GM23338 (cell line): ENCODE measurements at regions not wholly inside any gene's neighbourhood (a gene's known extent, or its start where the extent isn't known, plus 50 kb on each side); places are given as distances from the start of the nearest gene placed in this dataset.

Experiments used
- ATAC-seq: fragments of 200-7000 bp; cut with Tn5 transposase; 3 replicates; pipeline ENCODE4 v1.9.1; 2020
- DNase-seq: peaks from one replicate; pipeline ENCODE4 v3.0.0-alpha.2; 2015; ENCODE audit warnings: low spot score
- H2AFZ ChIP-seq: fragments of 200-600 bp; sonication (generic); 2 replicates; pipeline ENCODE4 v1.8.0; 2016; ENCODE audit warnings: antibody characterized with exemption, mild to moderate bottlenecking, moderate library complexity
- H3F3A ChIP-seq: fragments of 200-600 bp; sonication (generic); replicated peaks from 2 replicates; pipeline ENCODE4 v1.8.0; 2017; ENCODE audit warnings: antibody characterized with exemption, mixed run types, low read depth
- H3K27ac ChIP-seq: fragments of 200-600 bp; sonication (generic); 2 replicates; pipeline ENCODE4 v1.6.1; 2016; ENCODE audit warnings: low read depth
- H3K27me3 ChIP-seq: fragments of 200-600 bp; sonication (generic); 2 replicates; pipeline ENCODE4 v1.8.0; 2016; ENCODE audit warnings: mild to moderate bottlenecking, mixed run types, moderate library complexity; ENCODE audit not compliant: insufficient read depth
- H3K36me3 ChIP-seq: fragments of 200-600 bp; sonication (generic); 2 replicates; pipeline ENCODE4 v1.8.0; 2016; ENCODE audit warnings: mild to moderate bottlenecking; ENCODE audit not compliant: insufficient read depth
- H3K4me1 ChIP-seq: fragments of 200-600 bp; sonication (generic); 2 replicates; pipeline ENCODE4 v1.8.0; 2016; ENCODE audit warnings: mild to moderate bottlenecking, moderate library complexity; ENCODE audit not compliant: insufficient read depth
- H3K4me2 ChIP-seq: fragments of 200-600 bp; sonication (generic); 2 replicates; pipeline ENCODE4 v1.7.1; 2017; ENCODE audit warnings: mixed run types
- H3K4me3 ChIP-seq: fragments of 200-600 bp; sonication (generic); 2 replicates; pipeline ENCODE4 v1.6.1; 2016; ENCODE audit warnings: mixed run types
- H3K79me2 ChIP-seq: fragments of 200-600 bp; sonication (generic); replicated peaks from 2 replicates; pipeline ENCODE4 v1.8.0; 2017; ENCODE audit warnings: mild to moderate bottlenecking; ENCODE audit not compliant: insufficient read depth
- H3K9me2 ChIP-seq: fragments of 200-600 bp; sonication (generic); 2 replicates; pipeline ENCODE4 v1.8.0; 2017; ENCODE audit not compliant: insufficient read depth
- H4K20me1 ChIP-seq: fragments of 200-600 bp; sonication (generic); replicated peaks from 2 replicates; pipeline ENCODE4 v1.8.0; 2017; ENCODE audit warnings: mild to moderate bottlenecking; ENCODE audit not compliant: insufficient read depth
- H3K27ac Mint-ChIP-seq: 2 replicates; pipeline ENCODE4 v1.8.0; 2020; ENCODE audit warnings: inconsistent platforms, mild to moderate bottlenecking, moderate library complexity, mixed read lengths
- H3K27me3 Mint-ChIP-seq: 3 replicates; pipeline ENCODE4 v1.8.0; 2022; ENCODE audit warnings: low read depth, mild to moderate bottlenecking, moderate library complexity, mixed read lengths, inconsistent platforms; ENCODE audit not compliant: insufficient read depth, poor library complexity
- H3K36me3 Mint-ChIP-seq: 3 replicates; pipeline ENCODE4 v1.8.0; 2021; ENCODE audit warnings: low read depth, mild to moderate bottlenecking, inconsistent platforms, moderate library complexity, mixed read lengths
- H3K4me1 Mint-ChIP-seq: 3 replicates; pipeline ENCODE4 v1.8.0; 2020; ENCODE audit warnings: mild to moderate bottlenecking, inconsistent platforms, mixed read lengths
- H3K4me3 Mint-ChIP-seq: 3 replicates; pipeline ENCODE4 v1.8.0; 2021; ENCODE audit warnings: moderate library complexity, mild to moderate bottlenecking, inconsistent platforms, mixed read lengths
- H3K9me3 Mint-ChIP-seq: 3 replicates; pipeline ENCODE4 v1.8.0; 2020; ENCODE audit warnings: moderate library complexity, mild to moderate bottlenecking, inconsistent platforms, mixed read lengths
- CREB1 ChIP-seq: fragments of 250-450 bp; sonication (Bioruptor Pico); IDR thresholded peaks from 2 replicates; pipeline ENCODE4 v1.5.0; 2020; ENCODE audit warnings: low read depth, mild to moderate bottlenecking, moderate library complexity
- EZH2 ChIP-seq: fragments of 200-600 bp; sonication (generic); IDR thresholded peaks from one replicate; pipeline ENCODE4 v1.8.0; 2017; ENCODE audit warnings: antibody characterized with exemption, mild to moderate bottlenecking, low read depth; ENCODE audit not compliant: unreplicated experiment
- EZH2phosphoT487 ChIP-seq: fragments of 200-600 bp; sonication (generic); IDR thresholded peaks from one replicate; pipeline ENCODE4 v1.8.1; 2018; ENCODE audit warnings: antibody characterized with exemption; ENCODE audit not compliant: unreplicated experiment
- JUNB ChIP-seq: IDR thresholded peaks from one replicate; pipeline ENCODE4 v1.6.1; 2016; ENCODE audit warnings: antibody characterized with exemption; ENCODE audit not compliant: unreplicated experiment
- NANOG ChIP-seq: IDR thresholded peaks from 2 replicates; pipeline ENCODE4 v1.6.1; 2016; ENCODE audit warnings: antibody characterized with exemption, borderline replicate concordance
- STAT1 ChIP-seq: IDR thresholded peaks from one replicate; pipeline ENCODE4 v1.6.1; 2016; ENCODE audit warnings: antibody characterized with exemption; ENCODE audit not compliant: unreplicated experiment
- ZNF114 ChIP-seq: fragments of 250-450 bp; sonication (Bioruptor Pico); IDR thresholded peaks from 2 replicates; pipeline ENCODE4 v1.5.0; 2020; ENCODE audit warnings: mild to moderate bottlenecking, moderate library complexity
- ZNF331 ChIP-seq: fragments of 250-450 bp; sonication (Bioruptor Pico); IDR thresholded peaks from 2 replicates; pipeline ENCODE4 v1.5.0; 2020; ENCODE audit warnings: low read depth, mild to moderate bottlenecking, moderate library complexity
- TF ChIP-seq, protein P1 (sequence below): IDR thresholded peaks from one replicate; pipeline ENCODE4 v1.6.1; 2018; ENCODE audit warnings: antibody characterized with exemption; ENCODE audit not compliant: unreplicated experiment
- TF ChIP-seq, protein P2 (sequence below): IDR thresholded peaks from 2 replicates; pipeline ENCODE4 v1.6.1; 2016; ENCODE audit warnings: antibody characterized with exemption
- TF ChIP-seq, protein P3 (sequence below): fragments of 250-450 bp; sonication (Bioruptor Pico); IDR thresholded peaks from 2 replicates; pipeline ENCODE4 v1.5.0; 2020; ENCODE audit warnings: mild to moderate bottlenecking, moderate library complexity

DNA sequence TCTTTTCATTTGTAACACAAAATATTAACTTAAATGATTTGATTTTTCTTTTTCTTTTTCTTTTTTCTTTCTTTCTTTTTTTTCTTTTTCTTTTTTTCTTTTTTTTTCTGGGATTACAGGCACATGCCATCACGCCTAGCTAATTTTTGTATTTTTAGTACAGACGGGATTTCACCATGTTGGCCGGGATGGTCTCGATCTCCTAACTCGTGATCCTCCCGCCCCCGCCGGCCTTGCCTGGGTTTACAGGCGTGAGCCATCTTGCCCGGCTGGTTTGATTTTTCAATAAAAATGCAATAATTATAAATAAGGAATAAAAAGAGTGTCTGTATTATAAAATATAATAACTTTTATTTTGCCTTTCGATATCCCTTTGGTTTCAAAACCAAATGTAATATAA lies 146.7 kb upstream of the RGS18 start:
- H2AFZ ChIP-seq, result no peak overlapping the region
- no peak for DNase-seq
- H3K4me1 ChIP-seq, result no peaks in the 10 kb centered on the region
- H3K4me1 Mint-ChIP-seq, result no peaks in the 10 kb centered on the region
- no peaks in the 10 kb centered on the region for H3F3A ChIP-seq
- H3K27ac ChIP-seq, result no peak overlapping the region
- no peaks in the 10 kb centered on the region for H3K36me3 Mint-ChIP-seq
- H3K27me3 ChIP-seq, result no peaks in the 10 kb centered on the region
- TF ChIP-seq, protein P1, sequence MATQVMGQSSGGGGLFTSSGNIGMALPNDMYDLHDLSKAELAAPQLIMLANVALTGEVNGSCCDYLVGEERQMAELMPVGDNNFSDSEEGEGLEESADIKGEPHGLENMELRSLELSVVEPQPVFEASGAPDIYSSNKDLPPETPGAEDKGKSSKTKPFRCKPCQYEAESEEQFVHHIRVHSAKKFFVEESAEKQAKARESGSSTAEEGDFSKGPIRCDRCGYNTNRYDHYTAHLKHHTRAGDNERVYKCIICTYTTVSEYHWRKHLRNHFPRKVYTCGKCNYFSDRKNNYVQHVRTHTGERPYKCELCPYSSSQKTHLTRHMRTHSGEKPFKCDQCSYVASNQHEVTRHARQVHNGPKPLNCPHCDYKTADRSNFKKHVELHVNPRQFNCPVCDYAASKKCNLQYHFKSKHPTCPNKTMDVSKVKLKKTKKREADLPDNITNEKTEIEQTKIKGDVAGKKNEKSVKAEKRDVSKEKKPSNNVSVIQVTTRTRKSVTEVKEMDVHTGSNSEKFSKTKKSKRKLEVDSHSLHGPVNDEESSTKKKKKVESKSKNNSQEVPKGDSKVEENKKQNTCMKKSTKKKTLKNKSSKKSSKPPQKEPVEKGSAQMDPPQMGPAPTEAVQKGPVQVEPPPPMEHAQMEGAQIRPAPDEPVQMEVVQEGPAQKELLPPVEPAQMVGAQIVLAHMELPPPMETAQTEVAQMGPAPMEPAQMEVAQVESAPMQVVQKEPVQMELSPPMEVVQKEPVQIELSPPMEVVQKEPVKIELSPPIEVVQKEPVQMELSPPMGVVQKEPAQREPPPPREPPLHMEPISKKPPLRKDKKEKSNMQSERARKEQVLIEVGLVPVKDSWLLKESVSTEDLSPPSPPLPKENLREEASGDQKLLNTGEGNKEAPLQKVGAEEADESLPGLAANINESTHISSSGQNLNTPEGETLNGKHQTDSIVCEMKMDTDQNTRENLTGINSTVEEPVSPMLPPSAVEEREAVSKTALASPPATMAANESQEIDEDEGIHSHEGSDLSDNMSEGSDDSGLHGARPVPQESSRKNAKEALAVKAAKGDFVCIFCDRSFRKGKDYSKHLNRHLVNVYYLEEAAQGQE, result no peak
- TF ChIP-seq NANOG (no peak), EZH2phosphoT487 (no peak), CREB1 (CRISPR knock-in tag) (no peak), STAT1 (no peak), EZH2 (no peak), ZNF114 (CRISPR knock-in tag) (no peak), ZNF331 (CRISPR knock-in tag) (no peak), JUNB (no peak)
- TF ChIP-seq, protein P2, sequence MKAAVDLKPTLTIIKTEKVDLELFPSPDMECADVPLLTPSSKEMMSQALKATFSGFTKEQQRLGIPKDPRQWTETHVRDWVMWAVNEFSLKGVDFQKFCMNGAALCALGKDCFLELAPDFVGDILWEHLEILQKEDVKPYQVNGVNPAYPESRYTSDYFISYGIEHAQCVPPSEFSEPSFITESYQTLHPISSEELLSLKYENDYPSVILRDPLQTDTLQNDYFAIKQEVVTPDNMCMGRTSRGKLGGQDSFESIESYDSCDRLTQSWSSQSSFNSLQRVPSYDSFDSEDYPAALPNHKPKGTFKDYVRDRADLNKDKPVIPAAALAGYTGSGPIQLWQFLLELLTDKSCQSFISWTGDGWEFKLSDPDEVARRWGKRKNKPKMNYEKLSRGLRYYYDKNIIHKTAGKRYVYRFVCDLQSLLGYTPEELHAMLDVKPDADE, result no peak
- TF ChIP-seq, protein P3, sequence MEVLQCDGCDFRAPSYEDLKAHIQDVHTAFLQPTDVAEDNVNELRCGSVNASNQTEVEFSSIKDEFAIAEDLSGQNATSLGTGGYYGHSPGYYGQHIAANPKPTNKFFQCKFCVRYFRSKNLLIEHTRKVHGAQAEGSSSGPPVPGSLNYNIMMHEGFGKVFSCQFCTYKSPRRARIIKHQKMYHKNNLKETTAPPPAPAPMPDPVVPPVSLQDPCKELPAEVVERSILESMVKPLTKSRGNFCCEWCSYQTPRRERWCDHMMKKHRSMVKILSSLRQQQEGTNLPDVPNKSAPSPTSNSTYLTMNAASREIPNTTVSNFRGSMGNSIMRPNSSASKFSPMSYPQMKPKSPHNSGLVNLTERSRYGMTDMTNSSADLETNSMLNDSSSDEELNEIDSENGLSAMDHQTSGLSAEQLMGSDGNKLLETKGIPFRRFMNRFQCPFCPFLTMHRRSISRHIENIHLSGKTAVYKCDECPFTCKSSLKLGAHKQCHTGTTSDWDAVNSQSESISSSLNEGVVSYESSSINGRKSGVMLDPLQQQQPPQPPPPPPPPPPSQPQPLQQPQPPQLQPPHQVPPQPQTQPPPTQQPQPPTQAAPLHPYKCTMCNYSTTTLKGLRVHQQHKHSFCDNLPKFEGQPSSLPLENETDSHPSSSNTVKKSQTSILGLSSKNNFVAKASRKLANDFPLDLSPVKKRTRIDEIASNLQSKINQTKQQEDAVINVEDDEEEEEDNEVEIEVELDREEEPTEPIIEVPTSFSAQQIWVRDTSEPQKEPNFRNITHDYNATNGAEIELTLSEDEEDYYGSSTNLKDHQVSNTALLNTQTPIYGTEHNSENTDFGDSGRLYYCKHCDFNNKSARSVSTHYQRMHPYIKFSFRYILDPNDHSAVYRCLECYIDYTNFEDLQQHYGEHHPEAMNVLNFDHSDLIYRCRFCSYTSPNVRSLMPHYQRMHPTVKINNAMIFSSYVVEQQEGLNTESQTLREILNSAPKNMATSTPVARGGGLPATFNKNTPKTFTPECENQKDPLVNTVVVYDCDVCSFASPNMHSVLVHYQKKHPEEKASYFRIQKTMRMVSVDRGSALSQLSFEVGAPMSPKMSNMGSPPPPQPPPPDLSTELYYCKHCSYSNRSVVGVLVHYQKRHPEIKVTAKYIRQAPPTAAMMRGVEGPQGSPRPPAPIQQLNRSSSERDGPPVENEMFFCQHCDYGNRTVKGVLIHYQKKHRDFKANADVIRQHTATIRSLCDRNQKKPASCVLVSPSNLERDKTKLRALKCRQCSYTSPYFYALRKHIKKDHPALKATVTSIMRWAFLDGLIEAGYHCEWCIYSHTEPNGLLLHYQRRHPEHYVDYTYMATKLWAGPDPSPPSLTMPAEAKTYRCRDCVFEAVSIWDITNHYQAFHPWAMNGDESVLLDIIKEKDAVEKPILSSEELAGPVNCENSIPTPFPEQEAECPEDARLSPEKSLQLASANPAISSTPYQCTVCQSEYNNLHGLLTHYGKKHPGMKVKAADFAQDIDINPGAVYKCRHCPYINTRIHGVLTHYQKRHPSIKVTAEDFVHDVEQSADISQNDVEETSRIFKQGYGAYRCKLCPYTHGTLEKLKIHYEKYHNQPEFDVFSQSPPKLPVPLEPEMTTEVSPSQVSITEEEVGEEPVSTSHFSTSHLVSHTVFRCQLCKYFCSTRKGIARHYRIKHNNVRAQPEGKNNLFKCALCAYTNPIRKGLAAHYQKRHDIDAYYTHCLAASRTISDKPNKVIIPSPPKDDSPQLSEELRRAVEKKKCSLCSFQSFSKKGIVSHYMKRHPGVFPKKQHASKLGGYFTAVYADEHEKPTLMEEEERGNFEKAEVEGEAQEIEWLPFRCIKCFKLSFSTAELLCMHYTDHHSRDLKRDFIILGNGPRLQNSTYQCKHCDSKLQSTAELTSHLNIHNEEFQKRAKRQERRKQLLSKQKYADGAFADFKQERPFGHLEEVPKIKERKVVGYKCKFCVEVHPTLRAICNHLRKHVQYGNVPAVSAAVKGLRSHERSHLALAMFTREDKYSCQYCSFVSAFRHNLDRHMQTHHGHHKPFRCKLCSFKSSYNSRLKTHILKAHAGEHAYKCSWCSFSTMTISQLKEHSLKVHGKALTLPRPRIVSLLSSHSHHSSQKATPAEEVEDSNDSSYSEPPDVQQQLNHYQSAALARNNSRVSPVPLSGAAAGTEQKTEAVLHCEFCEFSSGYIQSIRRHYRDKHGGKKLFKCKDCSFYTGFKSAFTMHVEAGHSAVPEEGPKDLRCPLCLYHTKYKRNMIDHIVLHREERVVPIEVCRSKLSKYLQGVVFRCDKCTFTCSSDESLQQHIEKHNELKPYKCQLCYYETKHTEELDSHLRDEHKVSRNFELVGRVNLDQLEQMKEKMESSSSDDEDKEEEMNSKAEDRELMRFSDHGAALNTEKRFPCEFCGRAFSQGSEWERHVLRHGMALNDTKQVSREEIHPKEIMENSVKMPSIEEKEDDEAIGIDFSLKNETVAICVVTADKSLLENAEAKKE, result no peak
- no peak overlapping the region for H3K4me3 ChIP-seq
- H3K9me3 Mint-ChIP-seq, result no peaks in the 10 kb centered on the region
- H3K4me2 ChIP-seq, result no peak overlapping the region
- no peaks in the 10 kb centered on the region for H4K20me1 ChIP-seq
- H3K4me3 Mint-ChIP-seq, result no peak overlapping the region
- no peak overlapping the region for H3K27ac Mint-ChIP-seq
- no peak for ATAC-seq
- no peaks in the 10 kb centered on the region for H3K79me2 ChIP-seq
- H3K9me2 ChIP-seq, result no peaks in the 10 kb centered on the region
- no peaks in the 10 kb centered on the region for H3K36me3 ChIP-seq
- no peaks in the 10 kb centered on the region for H3K27me3 Mint-ChIP-seq
